ENCODE measurements at regions not wholly inside any gene's neighbourhood (a gene's known extent, or its start where the extent isn't known, plus 50 kb on each side); places are given as distances from the start of the nearest gene placed in this dataset.

DNA sequence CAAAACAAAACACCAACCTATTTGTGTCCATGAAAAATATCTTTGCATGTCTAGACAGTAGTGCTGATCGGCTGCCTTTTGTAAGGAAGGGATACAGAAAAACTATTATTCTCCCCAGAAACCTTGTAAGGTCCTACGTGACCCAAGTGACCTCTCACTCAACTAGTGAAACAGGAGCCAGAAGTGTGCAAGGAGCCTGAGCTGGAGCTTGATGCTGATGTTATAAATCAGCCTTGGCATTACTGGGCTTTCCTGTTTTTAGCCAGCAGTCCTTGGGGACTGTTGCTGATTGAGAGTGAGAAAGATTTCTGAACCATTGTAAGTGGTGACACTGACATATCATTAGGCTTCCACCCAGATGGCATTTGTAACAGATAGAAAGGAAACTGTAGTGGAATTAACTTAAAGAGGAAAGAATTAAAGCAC, 100.8 kb upstream of the LIMCH1 start:
- CTCF ChIA-PET: interaction anchor here (2.3 kb wide), 1 partner anchor 10 kb away, joined by 6 read pairs; no protein-coding TSS in a partner anchor
- H3K4me2 ChIP-seq (ENCODE audit: insufficient read depth, low read length): no peak overlapping the region

More for the DNA sequence above, 100.8 kb upstream of the LIMCH1 start:
- Histone ChIP-seq H3K4me1 (ENCODE audit: control insufficient read depth, extremely low read depth, insufficient read depth, low read length) (peaks cover 3% of the 10 kb centered on the region), H3K27me3 (ENCODE audit: control insufficient read depth in 2 of 2, insufficient read depth in 2 of 2, low read length in 2 of 2) (peaks cover 16 to 34% of the 10 kb centered on the region in 2 experiments), H3K9me3 (replicated peaks; ENCODE audit: control insufficient read depth, insufficient read depth, low read length) (no peaks in the 10 kb centered on the region), H3K9ac (replicated peaks; ENCODE audit: extremely low read depth, insufficient read depth, low read length) (no peak overlapping the region), H4K20me1 (replicated peaks; ENCODE audit: control insufficient read depth, extremely low read depth, insufficient read depth, low read length) (no peaks in the 10 kb centered on the region), H2AFZ (ENCODE audit: low read depth, low read length) (no peak overlapping the region), H3K4me3 (replicated peaks in 1 of 3; ENCODE audit: insufficient read depth in 1 of 3, low read depth in 1 of 3, low read length in 3 of 3) (no peak overlapping the region), H3K36me3 (ENCODE audit: control insufficient read depth in 2 of 2, extremely low read depth in 1 of 2, insufficient read depth in 2 of 2, low read length in 2 of 2) (no peaks in the 10 kb centered on the region), H3K79me2 (ENCODE audit: control insufficient read depth, insufficient read depth, low read length) (no peaks in the 10 kb centered on the region), H3K27ac (ENCODE audit: insufficient read depth, low read depth, low read length) (no peak overlapping the region), H3K9me1 (replicated peaks; ENCODE audit: control insufficient read depth, extremely low read depth, insufficient read depth, low read length) (no peaks in the 10 kb centered on the region)
- DNase-seq (ENCODE audit: low read depth, low spot score): peak; percentile 60
- intact Hi-C loops (cut with micrococcal nuclease) (no loop called here), dilution Hi-C loops (cut with MboI; ENCODE audit: extremely low pct_ligation_motif_present, low sequenced_read_pairs) (no loop called here)
- TF ChIP-seq POLR2AphosphoS5 (IDR thresholded peaks at IDR 0.05; ENCODE audit: insufficient read depth, low read depth, low read length) (no peak), FOS (IDR thresholded peaks at IDR 0.05; ENCODE audit: borderline replicate concordance, insufficient read depth, low read length) (no peak), JUN (IDR thresholded peaks at IDR 0.05; ENCODE audit: borderline replicate concordance, insufficient read depth, insufficient read length, low read depth) (no peak), GATA2 (IDR thresholded peaks at IDR 0.05; ENCODE audit: insufficient read depth, insufficient read length, low read depth, low read length) (no peak), MYC (IDR thresholded peaks at IDR 0.05; ENCODE audit: low read depth, low read length) (no peak), EZH2 (IDR thresholded peaks at IDR 0.05; ENCODE audit: borderline replicate concordance, low read depth, low read length, severe bottlenecking) (no peak), POLR2A (IDR thresholded peaks at IDR 0.05; ENCODE audit: low read depth, low read length) (no peak)
- TF ChIP-seq, protein P1, sequence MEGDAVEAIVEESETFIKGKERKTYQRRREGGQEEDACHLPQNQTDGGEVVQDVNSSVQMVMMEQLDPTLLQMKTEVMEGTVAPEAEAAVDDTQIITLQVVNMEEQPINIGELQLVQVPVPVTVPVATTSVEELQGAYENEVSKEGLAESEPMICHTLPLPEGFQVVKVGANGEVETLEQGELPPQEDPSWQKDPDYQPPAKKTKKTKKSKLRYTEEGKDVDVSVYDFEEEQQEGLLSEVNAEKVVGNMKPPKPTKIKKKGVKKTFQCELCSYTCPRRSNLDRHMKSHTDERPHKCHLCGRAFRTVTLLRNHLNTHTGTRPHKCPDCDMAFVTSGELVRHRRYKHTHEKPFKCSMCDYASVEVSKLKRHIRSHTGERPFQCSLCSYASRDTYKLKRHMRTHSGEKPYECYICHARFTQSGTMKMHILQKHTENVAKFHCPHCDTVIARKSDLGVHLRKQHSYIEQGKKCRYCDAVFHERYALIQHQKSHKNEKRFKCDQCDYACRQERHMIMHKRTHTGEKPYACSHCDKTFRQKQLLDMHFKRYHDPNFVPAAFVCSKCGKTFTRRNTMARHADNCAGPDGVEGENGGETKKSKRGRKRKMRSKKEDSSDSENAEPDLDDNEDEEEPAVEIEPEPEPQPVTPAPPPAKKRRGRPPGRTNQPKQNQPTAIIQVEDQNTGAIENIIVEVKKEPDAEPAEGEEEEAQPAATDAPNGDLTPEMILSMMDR (IDR thresholded peaks at IDR 0.05; ENCODE audit: extremely low read depth in 1 of 2, insufficient read depth in 1 of 2, low read depth in 1 of 2, low read length in 2 of 2): no peak
- TF ChIP-seq, protein P2, sequence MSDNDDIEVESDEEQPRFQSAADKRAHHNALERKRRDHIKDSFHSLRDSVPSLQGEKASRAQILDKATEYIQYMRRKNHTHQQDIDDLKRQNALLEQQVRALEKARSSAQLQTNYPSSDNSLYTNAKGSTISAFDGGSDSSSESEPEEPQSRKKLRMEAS (IDR thresholded peaks at IDR 0.05; ENCODE audit: insufficient read depth, insufficient read length): no peak
- POLR2A ChIA-PET: no interaction called here
- no peak for FAIRE-seq
- no TSS peak for BruUV-seq (replicated peaks)

All from endothelial cell of umbilical vein (primary cell).